ENCODE measurements at regions not wholly inside any gene's neighbourhood (a gene's known extent, or its start where the extent isn't known, plus 50 kb on each side); places are given as distances from the start of the nearest gene placed in this dataset.

GRCh38 chr1:230498704-230499103, 72.6 kb upstream of the PGBD5 start:
- no peak for ATAC-seq
- no peak for TF ChIP-seq BACH2 (CRISPR knock-in tag; IDR thresholded peaks at IDR 0.05; ENCODE audit: borderline replicate concordance)
- no peak for TF ChIP-seq PPARA (CRISPR knock-in tag; IDR thresholded peaks at IDR 0.05; ENCODE audit: borderline replicate concordance)
- no peak for TF ChIP-seq ZNF565 (CRISPR knock-in tag; conservative IDR thresholded peaks at IDR 0.05; ENCODE audit: low read depth)
- no peak for TF ChIP-seq ARNTL (CRISPR knock-in tag; IDR thresholded peaks at IDR 0.05; ENCODE audit: borderline replicate concordance, low read depth)
- TF ChIP-seq TOX (CRISPR knock-in tag; IDR thresholded peaks at IDR 0.05; ENCODE audit: borderline replicate concordance): no peak
- no peak for TF ChIP-seq GLIS3 (CRISPR knock-in tag; IDR thresholded peaks at IDR 0.05)
- no peak for TF ChIP-seq ZFP3 (CRISPR knock-in tag; IDR thresholded peaks at IDR 0.05)

GRCh38 chr1:230496451-230496850, 70.3 kb upstream of the PGBD5 start:
- ATAC-seq: no peak

GRCh38 chr1:230495891-230496385, 69.8 kb upstream of the PGBD5 start:
- no peak for ATAC-seq
- TF ChIP-seq BACH2 (CRISPR knock-in tag; IDR thresholded peaks at IDR 0.05; ENCODE audit: borderline replicate concordance) (no peak), TSHZ2 (CRISPR knock-in tag; IDR thresholded peaks at IDR 0.05) (no peak), CSDC2 (CRISPR knock-in tag; IDR thresholded peaks at IDR 0.05) (no peak), TCF4 (CRISPR knock-in tag; IDR thresholded peaks at IDR 0.05; ENCODE audit: borderline replicate concordance) (no peak), ARNTL (CRISPR knock-in tag; IDR thresholded peaks at IDR 0.05; ENCODE audit: borderline replicate concordance, low read depth) (no peak), ZNF8 (CRISPR knock-in tag; IDR thresholded peaks at IDR 0.05) (no peak), POU6F1 (CRISPR knock-in tag; IDR thresholded peaks at IDR 0.05; ENCODE audit: borderline replicate concordance, low read depth) (no peak), ZFP3 (CRISPR knock-in tag; IDR thresholded peaks at IDR 0.05) (no peak), CSRNP3 (CRISPR knock-in tag; IDR thresholded peaks at IDR 0.05) (no peak), GLIS3 (CRISPR knock-in tag; IDR thresholded peaks at IDR 0.05) (no peak), ZNF70 (CRISPR knock-in tag; IDR thresholded peaks at IDR 0.05) (no peak), PATZ1 (CRISPR knock-in tag; IDR thresholded peaks at IDR 0.05; ENCODE audit: borderline replicate concordance) (no peak), CREB5 (CRISPR knock-in tag; IDR thresholded peaks at IDR 0.05; ENCODE audit: low read depth) (no peak), RARB (CRISPR knock-in tag; IDR thresholded peaks at IDR 0.05) (no peak), PPARA (CRISPR knock-in tag; IDR thresholded peaks at IDR 0.05; ENCODE audit: borderline replicate concordance) (no peak), ZC3H10 (CRISPR knock-in tag; IDR thresholded peaks at IDR 0.05) (no peak), OSR1 (CRISPR knock-in tag; IDR thresholded peaks at IDR 0.05) (no peak), SNAI2 (CRISPR knock-in tag; IDR thresholded peaks at IDR 0.05) (no peak)

More at GRCh38 chr1:230496451-230496850, 70.3 kb upstream of the PGBD5 start:
- no peak for TF ChIP-seq BACH2 (CRISPR knock-in tag; IDR thresholded peaks at IDR 0.05; ENCODE audit: borderline replicate concordance)
- TF ChIP-seq CREB5 (CRISPR knock-in tag; IDR thresholded peaks at IDR 0.05; ENCODE audit: low read depth): no peak
- TF ChIP-seq CSDC2 (CRISPR knock-in tag; IDR thresholded peaks at IDR 0.05): no peak
- no peak for TF ChIP-seq PATZ1 (CRISPR knock-in tag; IDR thresholded peaks at IDR 0.05; ENCODE audit: borderline replicate concordance)
- no peak for TF ChIP-seq ZNF8 (CRISPR knock-in tag; IDR thresholded peaks at IDR 0.05)
- TF ChIP-seq ISL1 (CRISPR knock-in tag; IDR thresholded peaks at IDR 0.05): no peak
- TF ChIP-seq ZNF565 (CRISPR knock-in tag; conservative IDR thresholded peaks at IDR 0.05; ENCODE audit: low read depth): no peak
